ENCODE measurements at regions not wholly inside any gene's neighbourhood (a gene's known extent, or its start where the extent isn't known, plus 50 kb on each side); places are given as distances from the start of the nearest gene placed in this dataset.

DNA sequence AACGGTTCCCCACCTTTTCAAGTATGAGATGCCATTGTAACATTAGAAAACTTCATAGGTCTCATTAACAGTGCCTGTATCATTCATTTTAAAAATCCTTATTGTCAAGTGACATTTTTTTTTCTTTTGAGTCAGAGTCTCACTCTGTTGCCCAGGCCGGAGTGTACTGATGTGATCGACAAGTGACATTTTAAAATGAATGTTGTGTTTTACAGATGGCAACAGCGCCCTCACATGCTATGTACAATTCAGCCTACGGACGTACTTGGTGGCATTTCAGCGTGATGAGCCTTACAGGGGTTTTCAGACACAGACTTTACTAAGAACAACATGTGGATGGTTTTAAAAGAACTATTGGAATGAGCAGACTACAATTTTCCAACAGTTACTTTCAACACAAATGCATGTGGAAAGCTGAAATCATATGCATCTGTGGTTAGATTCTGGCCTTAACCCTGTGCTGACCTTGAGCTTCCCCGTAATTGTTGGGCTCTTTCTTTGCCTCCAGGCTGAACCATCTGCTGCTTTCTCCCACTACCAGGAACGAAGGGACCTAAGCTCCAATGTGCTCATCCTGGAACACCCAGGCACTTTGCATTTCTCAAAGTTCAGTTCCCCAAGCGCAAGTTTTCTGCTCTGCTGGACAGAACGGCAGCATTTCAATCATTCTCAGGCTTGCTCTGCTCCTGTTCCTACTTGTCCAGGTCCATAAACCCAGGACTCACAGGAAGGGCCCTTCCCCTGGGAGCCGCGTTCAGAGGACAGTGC, 119.9 kb upstream of the NDUFV2 start (continued):
- no peak for TF ChIP-seq ZNF445 (CRISPR knock-in tag; IDR thresholded peaks at IDR 0.05; ENCODE audit: low read depth)
- no peak for TF ChIP-seq SPI1 (IDR thresholded peaks at IDR 0.05; ENCODE audit: borderline replicate concordance, low read depth, low read length)
- peak; percentile 76 for TF ChIP-seq ATF7 (IDR thresholded peaks at IDR 0.05)
- TF ChIP-seq ZC3H11A (IDR thresholded peaks at IDR 0.05; ENCODE audit: low read depth, low read length): no peak
- TF ChIP-seq, protein P1, sequence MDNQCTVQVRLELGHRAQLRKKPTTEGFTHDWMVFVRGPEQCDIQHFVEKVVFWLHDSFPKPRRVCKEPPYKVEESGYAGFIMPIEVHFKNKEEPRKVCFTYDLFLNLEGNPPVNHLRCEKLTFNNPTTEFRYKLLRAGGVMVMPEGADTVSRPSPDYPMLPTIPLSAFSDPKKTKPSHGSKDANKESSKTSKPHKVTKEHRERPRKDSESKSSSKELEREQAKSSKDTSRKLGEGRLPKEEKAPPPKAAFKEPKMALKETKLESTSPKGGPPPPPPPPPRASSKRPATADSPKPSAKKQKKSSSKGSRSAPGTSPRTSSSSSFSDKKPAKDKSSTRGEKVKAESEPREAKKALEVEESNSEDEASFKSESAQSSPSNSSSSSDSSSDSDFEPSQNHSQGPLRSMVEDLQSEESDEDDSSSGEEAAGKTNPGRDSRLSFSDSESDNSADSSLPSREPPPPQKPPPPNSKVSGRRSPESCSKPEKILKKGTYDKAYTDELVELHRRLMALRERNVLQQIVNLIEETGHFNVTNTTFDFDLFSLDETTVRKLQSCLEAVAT (IDR thresholded peaks at IDR 0.05): no peak
- TF ChIP-seq ZNF24 (IDR thresholded peaks at IDR 0.05): peak; percentile 50; the same call in 1 of the 2 replicates
- TF ChIP-seq, protein P2, sequence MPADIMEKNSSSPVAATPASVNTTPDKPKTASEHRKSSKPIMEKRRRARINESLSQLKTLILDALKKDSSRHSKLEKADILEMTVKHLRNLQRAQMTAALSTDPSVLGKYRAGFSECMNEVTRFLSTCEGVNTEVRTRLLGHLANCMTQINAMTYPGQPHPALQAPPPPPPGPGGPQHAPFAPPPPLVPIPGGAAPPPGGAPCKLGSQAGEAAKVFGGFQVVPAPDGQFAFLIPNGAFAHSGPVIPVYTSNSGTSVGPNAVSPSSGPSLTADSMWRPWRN (IDR thresholded peaks at IDR 0.05; ENCODE audit: low read depth): 0 out of 2 replicates have a peak, but pooled peaks have one; percentile 9
- no peak for TF ChIP-seq SMARCB1 (IDR thresholded peaks at IDR 0.05; ENCODE audit: insufficient read length, low read depth)
- TF ChIP-seq SP1 (CRISPR knock-in tag; IDR thresholded peaks at IDR 0.05): peak; percentile 29; the same call in 1 of the 2 replicates
- no peak for TF ChIP-seq XRCC4 (IDR thresholded peaks at IDR 0.05; ENCODE audit: extremely low read depth, insufficient read depth, insufficient read length)
- no peak for TF ChIP-seq PPARD (CRISPR knock-in tag; IDR thresholded peaks at IDR 0.05)
- TF ChIP-seq DDX20 (tag; IDR thresholded peaks at IDR 0.05; ENCODE audit: low read depth): no peak
- no peak for TF ChIP-seq MLX (CRISPR knock-in tag; conservative IDR thresholded peaks at IDR 0.05)
- TF ChIP-seq ZFP1 (CRISPR knock-in tag; IDR thresholded peaks at IDR 0.05): no peak
- no peak for TF ChIP-seq LEF1 (IDR thresholded peaks at IDR 0.05)
- TF ChIP-seq XRCC3 (IDR thresholded peaks at IDR 0.05): no peak
- TF ChIP-seq MNT (conservative IDR thresholded peaks at IDR 0.05): no peak
- TF ChIP-seq, protein P3, sequence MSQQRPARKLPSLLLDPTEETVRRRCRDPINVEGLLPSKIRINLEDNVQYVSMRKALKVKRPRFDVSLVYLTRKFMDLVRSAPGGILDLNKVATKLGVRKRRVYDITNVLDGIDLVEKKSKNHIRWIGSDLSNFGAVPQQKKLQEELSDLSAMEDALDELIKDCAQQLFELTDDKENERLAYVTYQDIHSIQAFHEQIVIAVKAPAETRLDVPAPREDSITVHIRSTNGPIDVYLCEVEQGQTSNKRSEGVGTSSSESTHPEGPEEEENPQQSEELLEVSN (IDR thresholded peaks at IDR 0.05; ENCODE audit: borderline replicate concordance in 1 of 2, extremely low read depth in 1 of 2, insufficient read depth in 1 of 2, insufficient read length in 1 of 2, low read depth in 1 of 2, low read length in 1 of 2, poor library complexity in 1 of 2, severe bottlenecking in 1 of 2): no peak
- no peak for TF ChIP-seq RBM15 (IDR thresholded peaks at IDR 0.05; ENCODE audit: insufficient read depth, low read length)

Measured in K562 (cell line).